Right hindlimb (tissue), 1 donor: ENCODE measurements at regions not wholly inside any gene's neighbourhood (a gene's known extent, or its start where the extent isn't known, plus 50 kb on each side); places are given as distances from the start of the nearest gene placed in this dataset.

Experiments used
- DNase-seq: peaks from one replicate; pipeline ENCODE4 v3.0.0-alpha.2; 2018

GRCh38 chr12:105754313-105754712 lies 384.4 kb downstream of the NUAK1 start:
- DNase-seq: no peak

DNA sequence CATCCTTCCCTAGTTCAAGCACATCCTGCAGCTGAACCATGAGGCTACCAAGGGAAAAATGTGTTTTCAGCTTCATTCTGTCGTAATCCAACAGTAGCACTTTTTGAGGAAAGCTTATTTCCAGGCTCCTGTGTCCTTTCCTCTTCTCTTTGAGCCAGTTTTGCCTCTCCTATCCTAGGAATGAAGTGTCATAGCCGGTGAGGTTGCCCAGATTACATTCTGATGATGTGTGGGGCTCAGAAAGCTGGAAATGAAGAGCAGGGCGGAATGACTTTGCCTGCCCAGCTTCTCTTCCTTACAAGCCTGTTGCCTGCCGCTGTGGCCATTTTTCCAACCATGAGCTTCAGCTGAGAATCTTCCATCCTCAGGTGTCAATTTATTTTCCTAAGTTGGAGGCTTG lies 381.8 kb downstream of the NUAK1 start:
- peak; percentile 32 for DNase-seq

DNA sequence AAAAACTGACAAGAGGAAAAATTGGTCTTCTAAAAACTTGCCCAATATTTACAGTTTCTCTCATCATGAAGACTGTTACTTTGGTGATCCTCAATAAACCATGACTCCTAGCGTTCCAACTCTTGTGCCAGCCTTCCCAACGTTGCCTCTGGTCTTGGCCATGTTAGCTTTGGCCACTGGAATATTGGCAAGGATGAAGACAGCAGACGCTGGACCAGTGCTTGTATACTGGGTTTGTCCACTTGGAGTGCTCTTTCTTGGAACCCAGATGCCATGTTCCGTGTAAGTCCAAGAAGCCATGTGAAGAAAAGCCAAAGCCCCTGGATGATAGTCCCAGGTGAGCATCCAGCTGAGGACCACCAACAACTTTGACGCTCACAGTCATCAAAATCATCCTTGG lies 379.6 kb downstream of the NUAK1 start:
- no peak for DNase-seq

DNA sequence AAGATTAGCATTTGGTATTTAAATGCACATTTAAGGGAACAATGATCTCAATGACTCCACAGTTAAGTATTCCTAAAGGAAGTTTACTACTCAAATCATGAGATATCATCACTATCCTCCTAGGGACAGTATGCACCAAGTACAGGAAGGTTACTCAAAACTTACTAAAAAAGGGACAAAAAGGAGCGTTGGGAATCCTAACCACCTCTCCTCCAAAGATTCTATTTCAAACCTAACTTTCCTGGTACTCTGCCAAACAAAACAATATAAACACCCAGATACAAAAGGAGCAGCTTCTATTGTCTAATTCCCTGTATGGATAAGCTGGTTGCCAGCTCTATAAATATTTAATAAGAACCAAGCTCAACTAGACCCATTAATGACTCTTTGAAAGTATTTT lies 377.7 kb downstream of the NUAK1 start:
- no peak for DNase-seq

- no peak for DNase-seq
Measured at GRCh38 chr12:105764216-105764835, 374.4 kb downstream of the NUAK1 start.

GRCh38 chr12:105765053-105766014 lies 373.4 kb downstream of the NUAK1 start:
- no peak for DNase-seq

DNA sequence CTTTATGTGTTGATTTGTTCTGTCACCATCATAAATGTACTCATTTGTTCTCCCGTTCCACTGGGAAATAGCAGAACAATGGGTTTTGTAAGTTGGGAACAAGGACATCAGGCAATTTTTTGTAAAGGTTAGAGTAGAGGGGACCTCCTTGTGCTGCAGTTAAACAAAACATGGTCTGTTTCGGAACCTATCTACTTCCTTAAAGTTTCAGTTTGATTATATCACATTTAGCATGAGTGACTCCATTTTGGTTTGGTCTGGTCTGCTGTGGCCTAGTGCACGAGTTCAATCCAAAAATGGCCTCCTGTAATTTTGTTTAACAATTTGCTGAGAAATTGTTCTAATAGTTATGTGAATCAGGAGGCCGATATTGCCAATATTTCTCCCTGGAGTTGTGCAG lies 372.7 kb downstream of the NUAK1 start:
- DNase-seq: no peak

- no peak for DNase-seq
Measured at GRCh38 chr12:105769486-105769885, 369.3 kb downstream of the NUAK1 start.

GRCh38 chr12:105773471-105773870 lies 365.3 kb downstream of the NUAK1 start:
- no peak for DNase-seq

GRCh38 chr12:105774037-105774436 lies 364.7 kb downstream of the NUAK1 start:
- no peak for DNase-seq

DNA sequence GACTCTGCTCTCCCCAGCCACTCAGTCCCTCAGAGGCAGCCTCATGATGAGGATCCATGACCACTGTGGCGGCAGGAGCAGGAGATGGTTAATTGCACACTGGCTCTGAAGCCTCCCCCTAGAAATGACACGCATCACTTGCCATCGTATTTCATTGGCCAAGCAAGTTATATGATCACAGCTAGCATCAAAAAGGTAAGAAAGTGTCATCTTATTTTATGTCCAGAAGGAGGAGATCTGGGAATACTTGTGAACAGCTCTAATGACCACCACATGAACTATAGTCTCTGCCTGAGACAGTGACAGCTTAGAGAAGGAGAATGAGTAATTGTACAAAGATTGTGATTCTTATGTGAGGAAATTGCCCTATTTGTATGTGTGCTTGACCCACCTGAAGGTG lies 363.4 kb downstream of the NUAK1 start:
- DNase-seq: no peak

DNA sequence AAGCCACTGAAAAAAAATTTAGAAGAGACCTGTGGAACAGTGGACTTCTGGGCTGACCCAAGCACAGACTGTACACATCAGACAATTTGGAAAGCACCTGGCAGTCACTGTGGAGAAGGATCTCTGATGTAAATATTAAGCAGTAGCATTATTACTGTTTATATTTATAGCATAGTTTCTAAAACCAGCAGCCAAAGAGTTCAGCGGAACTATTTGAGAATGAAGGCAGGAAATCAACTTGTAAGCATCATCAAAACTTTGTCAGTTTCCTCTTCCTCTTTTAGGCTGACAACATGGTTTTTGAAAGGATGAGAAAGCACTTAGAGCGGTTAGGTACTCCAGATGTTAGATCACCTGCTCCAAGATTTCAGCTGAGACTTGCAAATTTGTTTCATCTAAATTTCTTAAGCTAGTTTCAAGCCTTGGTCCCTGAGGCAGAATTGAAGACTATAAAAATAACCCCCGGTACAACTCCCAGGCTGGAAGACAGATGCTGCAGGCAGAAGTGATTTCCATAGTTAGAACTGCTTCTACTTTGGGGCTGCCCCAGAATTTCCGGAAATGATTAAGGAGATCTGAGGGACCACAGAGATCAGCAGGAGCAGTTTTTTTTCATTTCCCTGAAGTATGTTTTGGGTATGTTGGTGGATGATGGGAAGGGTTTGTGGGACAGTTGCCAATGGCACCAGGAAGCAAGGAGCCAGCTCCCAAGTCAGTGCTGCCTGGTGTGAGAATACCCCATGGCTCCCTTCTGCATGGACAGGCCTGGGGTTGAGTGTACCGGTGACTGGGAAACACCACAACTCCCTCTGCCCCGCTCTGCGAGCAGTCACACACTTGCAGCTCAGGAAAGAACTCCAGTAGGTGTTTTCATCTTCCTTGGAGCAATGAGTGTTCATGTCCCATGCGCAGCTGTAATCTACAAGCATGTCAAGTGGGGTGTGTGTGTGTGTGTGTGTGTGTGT lies 354.5 kb downstream of the NUAK1 start:
- peak; percentile 20 for DNase-seq

DNA sequence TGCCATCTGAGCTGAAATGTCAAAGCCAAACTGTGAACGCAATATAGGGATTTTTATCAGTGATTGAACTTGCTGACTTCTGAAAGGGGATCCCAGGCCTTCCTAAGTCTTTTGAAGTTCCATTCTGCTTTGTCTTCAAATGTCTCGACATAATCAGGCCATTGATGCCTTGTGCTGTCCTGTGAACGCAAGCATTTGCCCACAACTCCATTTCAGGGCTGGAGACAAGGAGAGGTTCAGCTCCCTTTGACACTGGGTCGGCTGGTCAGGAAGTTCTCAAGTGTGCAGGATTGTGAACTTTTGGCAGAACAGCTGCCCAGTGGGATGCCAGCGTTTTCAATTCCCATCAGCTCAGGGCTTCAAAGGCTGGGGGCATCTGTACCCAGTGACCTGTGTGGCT lies 345.3 kb downstream of the NUAK1 start:
- DNase-seq: no peak

GRCh38 chr12:105798256-105798845 lies 340.4 kb downstream of the NUAK1 start:
- no peak for DNase-seq

- no peak for DNase-seq
Measured at GRCh38 chr12:105799103-105799502, 339.7 kb downstream of the NUAK1 start.

DNA sequence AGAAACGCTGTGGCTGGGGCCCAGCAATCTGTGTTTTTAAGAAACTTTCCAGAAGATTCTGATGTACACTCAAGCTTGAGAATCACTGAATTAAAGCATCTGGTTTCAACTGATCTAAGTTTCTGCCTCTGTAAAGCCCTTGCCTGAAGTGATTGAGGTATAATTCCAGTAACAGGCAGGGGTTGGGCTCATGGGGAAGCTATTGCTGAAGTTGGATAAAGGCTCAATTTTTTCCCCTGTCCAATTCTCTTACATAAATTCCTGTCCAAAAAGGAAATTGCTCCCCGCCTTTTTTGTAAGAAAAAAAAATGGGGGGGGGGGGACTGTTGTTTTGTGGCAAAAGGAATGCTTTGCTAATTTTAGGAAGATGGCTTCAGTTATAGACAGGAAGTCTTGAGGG lies 337.4 kb downstream of the NUAK1 start:
- no peak for DNase-seq

DNA sequence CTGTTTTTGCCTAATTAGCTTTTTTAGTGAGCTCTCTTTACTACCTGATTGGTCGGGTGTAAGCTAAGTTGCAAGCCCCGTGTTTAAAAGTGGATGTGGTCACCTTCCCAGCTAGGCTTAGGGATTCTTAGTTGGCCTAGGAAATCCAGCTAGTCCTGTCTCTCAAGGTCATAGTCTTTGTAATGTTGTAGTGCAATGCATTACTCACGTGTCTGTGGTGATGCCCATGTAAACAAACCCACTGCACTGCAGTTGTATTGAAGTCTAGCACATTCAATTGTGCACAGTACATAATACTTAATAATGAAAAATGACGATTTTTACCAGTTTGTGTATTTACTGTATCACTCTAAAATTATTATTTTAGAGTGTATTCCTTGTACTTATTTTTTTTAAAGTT lies 335.5 kb downstream of the NUAK1 start:
- DNase-seq: no peak

GRCh38 chr12:105804591-105805265 lies 334.0 kb downstream of the NUAK1 start:
- DNase-seq: no peak

DNA sequence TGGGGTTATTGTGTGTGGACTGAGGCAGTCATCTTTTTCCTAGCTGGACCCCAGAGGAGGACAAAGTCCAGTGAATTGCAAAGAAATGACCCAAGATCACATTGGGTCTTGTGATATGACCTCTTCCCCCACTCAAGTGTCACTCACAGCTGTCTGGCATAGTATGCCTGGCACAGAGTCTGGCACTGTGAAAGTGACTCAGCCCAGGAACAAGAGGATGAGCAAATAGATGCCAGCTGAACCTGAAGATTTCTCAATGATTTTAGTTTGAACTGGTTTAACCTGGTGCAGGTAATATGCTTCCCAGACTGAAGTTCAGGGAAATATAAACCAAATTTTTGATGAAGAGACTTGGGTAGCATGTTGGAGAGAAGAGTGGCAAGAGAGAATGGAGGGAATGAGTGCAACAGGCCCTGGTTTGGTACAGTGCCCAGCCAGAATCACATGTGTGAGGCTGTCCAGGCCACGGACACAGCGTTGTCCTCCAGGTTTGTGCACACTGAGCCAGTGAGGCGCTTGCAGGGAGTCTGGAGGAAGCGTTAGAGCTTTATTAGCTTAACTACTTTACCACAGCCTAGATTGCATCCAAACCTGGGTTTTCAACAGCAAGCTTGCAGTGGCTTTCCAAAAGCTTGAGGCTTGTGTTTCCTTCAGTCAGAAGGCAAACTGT lies 332.9 kb downstream of the NUAK1 start:
- peak; percentile 75 for DNase-seq

- no peak for DNase-seq
Measured at GRCh38 chr12:105806400-105806770, 332.4 kb downstream of the NUAK1 start.

- DNase-seq: no peak
Measured at GRCh38 chr12:105812366-105812765, 326.4 kb downstream of the NUAK1 start.

DNA sequence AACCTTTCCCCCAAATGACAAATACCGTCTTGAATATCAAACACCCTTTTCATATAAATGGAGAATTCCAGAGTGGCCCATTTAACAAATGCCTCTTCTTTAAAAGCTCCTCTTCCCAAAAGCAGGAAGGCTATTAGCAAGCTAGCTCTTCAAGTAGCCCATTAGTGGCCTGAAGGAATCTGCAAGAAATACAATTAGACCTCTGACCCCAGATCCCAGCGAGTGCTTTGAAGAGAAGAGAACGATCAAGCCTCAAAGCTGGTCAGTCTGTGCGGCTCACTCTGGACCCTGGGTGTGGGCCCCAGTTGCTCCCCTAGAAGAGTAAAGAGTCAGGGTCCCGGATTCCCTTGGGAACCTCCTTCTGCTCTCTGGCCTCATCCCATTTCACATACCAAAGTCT lies 325.6 kb downstream of the NUAK1 start:
- DNase-seq: no peak
